ENCODE measurements at regions not wholly inside any gene's neighbourhood (a gene's known extent, or its start where the extent isn't known, plus 50 kb on each side); places are given as distances from the start of the nearest gene placed in this dataset.

GRCh38 chr6:55014321-55015088, 159.8 kb upstream of the HCRTR2 start:
- TF ChIP-seq, protein P1, sequence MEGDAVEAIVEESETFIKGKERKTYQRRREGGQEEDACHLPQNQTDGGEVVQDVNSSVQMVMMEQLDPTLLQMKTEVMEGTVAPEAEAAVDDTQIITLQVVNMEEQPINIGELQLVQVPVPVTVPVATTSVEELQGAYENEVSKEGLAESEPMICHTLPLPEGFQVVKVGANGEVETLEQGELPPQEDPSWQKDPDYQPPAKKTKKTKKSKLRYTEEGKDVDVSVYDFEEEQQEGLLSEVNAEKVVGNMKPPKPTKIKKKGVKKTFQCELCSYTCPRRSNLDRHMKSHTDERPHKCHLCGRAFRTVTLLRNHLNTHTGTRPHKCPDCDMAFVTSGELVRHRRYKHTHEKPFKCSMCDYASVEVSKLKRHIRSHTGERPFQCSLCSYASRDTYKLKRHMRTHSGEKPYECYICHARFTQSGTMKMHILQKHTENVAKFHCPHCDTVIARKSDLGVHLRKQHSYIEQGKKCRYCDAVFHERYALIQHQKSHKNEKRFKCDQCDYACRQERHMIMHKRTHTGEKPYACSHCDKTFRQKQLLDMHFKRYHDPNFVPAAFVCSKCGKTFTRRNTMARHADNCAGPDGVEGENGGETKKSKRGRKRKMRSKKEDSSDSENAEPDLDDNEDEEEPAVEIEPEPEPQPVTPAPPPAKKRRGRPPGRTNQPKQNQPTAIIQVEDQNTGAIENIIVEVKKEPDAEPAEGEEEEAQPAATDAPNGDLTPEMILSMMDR (IDR thresholded peaks at IDR 0.05; ENCODE audit: insufficient read depth, low read length, poor library complexity, severe bottlenecking): no peak
- TF ChIP-seq EZH2phosphoT487 (conservative IDR thresholded peaks at IDR 0.05; ENCODE audit: low read length): no peak
